CD14-positive monocyte (primary cell): ENCODE measurements at regions not wholly inside any gene's neighbourhood (a gene's known extent, or its start where the extent isn't known, plus 50 kb on each side); places are given as distances from the start of the nearest gene placed in this dataset. TPM values are rescaled to one million over a fixed set of nuclear protein-coding genes. Genes with fewer than 3 reads are reported as not detected.

Experiments
- DNase-seq, 3 donors: peaks; one replicate each; pipeline ENCODE4 v3.0.0-alpha.2; 2011 to 2022
- H2AFZ ChIP-seq: 2 replicates; pipeline ENCODE4 v1.6.0; 2012; ENCODE audit warnings: mild to moderate bottlenecking, low read depth, low read length, inconsistent platforms; ENCODE audit not compliant: insufficient read depth, poor library complexity, severe bottlenecking
- H3K27ac ChIP-seq, 2 donors: 1 replicate in 1 of 2; 2 replicates in 1 of 2; pipeline ENCODE4 v1.5.1; 2012 to 2013; ENCODE audit warnings: low read length in 2 of 2, control low read depth in 1 of 2, inconsistent platforms in 1 of 2, low read depth in 1 of 2, mild to moderate bottlenecking in 1 of 2
- H3K27me3 ChIP-seq, 2 donors: one replicate each; pipeline versions ENCODE4 v1.6.0 to v1.6.1; 2011 to 2013; ENCODE audit warnings: low read length in 2 of 2; ENCODE audit not compliant: control insufficient read depth in 2 of 2, insufficient read depth in 2 of 2
- H3K36me3 ChIP-seq, 2 donors: replicated peaks in 1 of 2; 1 replicate in 1 of 2; 2 replicates in 1 of 2; pipeline versions ENCODE4 v1.5.1 to v1.6.1; 2012 to 2013; ENCODE audit warnings: low read length in 2 of 2, control low read depth in 1 of 2, inconsistent platforms in 1 of 2, mild to moderate bottlenecking in 1 of 2; ENCODE audit not compliant: insufficient read depth in 2 of 2, control insufficient read depth in 1 of 2
- H3K4me1 ChIP-seq, 2 donors: 1 replicate in 1 of 2; 2 replicates in 1 of 2; pipeline versions ENCODE4 v1.5.1 to v1.6.1; 2012 to 2013; ENCODE audit warnings: low read length in 2 of 2, control low read depth in 1 of 2, inconsistent platforms in 1 of 2, mild to moderate bottlenecking in 1 of 2, moderate library complexity in 1 of 2; ENCODE audit not compliant: insufficient read depth in 2 of 2, control insufficient read depth in 1 of 2
- H3K4me2 ChIP-seq: replicated peaks from 2 replicates; pipeline ENCODE3; 2012; ENCODE audit warnings: low read length, moderate library complexity, mild to moderate bottlenecking; ENCODE audit not compliant: poor library complexity, severe bottlenecking; ENCODE audit errors: extremely low read depth
- H3K4me3 ChIP-seq, 3 experiments: fragments of 200-600 bp in 1 of 3; sonication (generic) in 1 of 3; replicated peaks in 1 of 3; 1 replicate in 2 of 3; 2 replicates in 1 of 3; pipeline ENCODE4 v1.5.1; 2011 to 2013; ENCODE audit warnings: low read length in 3 of 3, mild to moderate bottlenecking in 3 of 3, control low read depth in 2 of 3, low read depth in 2 of 3, inconsistent platforms in 1 of 3, moderate library complexity in 1 of 3
- H3K79me2 ChIP-seq: 2 replicates; pipeline ENCODE4 v1.6.0; 2012; ENCODE audit warnings: mild to moderate bottlenecking, control low read depth, inconsistent platforms, low read length, moderate library complexity; ENCODE audit not compliant: insufficient read depth
- H3K9ac ChIP-seq: 2 replicates; pipeline ENCODE4 v1.6.0; 2017; ENCODE audit warnings: low read length, mild to moderate bottlenecking; ENCODE audit not compliant: insufficient read depth, poor library complexity, severe bottlenecking
- H3K9me3 ChIP-seq, 2 donors: replicated peaks in 1 of 2; 1 replicate in 1 of 2; 2 replicates in 1 of 2; pipeline versions ENCODE4 v1.5.1 to v1.6.1; 2012 to 2013; ENCODE audit warnings: low read length in 2 of 2, control low read depth in 1 of 2; ENCODE audit not compliant: control insufficient read depth in 1 of 2, insufficient read depth in 1 of 2
- H4K20me1 ChIP-seq: 2 replicates; pipeline ENCODE4 v1.6.0; 2012; ENCODE audit warnings: mild to moderate bottlenecking, low read length, control low read depth, moderate library complexity; ENCODE audit not compliant: insufficient read depth
- H3K27ac Mint-ChIP-seq, 7 donors: one replicate each; pipeline ENCODE4 v1.8.0; 2020; ENCODE audit warnings: mild to moderate bottlenecking in 7 of 7, mixed read lengths in 7 of 7, moderate library complexity in 6 of 7, inconsistent platforms in 2 of 7
- H3K27me3 Mint-ChIP-seq, 3 donors: one replicate each; pipeline ENCODE4 v1.8.0; 2021 to 2022; ENCODE audit warnings: low read depth in 3 of 3, mild to moderate bottlenecking in 3 of 3, mixed read lengths in 3 of 3, moderate library complexity in 3 of 3, inconsistent platforms in 1 of 3
- H3K36me3 Mint-ChIP-seq, 2 donors: one replicate each; pipeline ENCODE4 v1.8.0; 2020; ENCODE audit warnings: mixed read lengths in 2 of 2, inconsistent platforms in 1 of 2, mild to moderate bottlenecking in 1 of 2
- H3K4me1 Mint-ChIP-seq: one replicate; pipeline ENCODE4 v1.8.0; 2020; ENCODE audit warnings: mild to moderate bottlenecking, mixed read lengths
- H3K4me3 Mint-ChIP-seq, 2 donors: one replicate each; pipeline ENCODE4 v1.8.0; 2020; ENCODE audit warnings: mild to moderate bottlenecking in 2 of 2, mixed read lengths in 2 of 2, moderate library complexity in 1 of 2
- H3K9me3 Mint-ChIP-seq, 7 donors: one replicate each; pipeline ENCODE4 v1.8.0; 2020 to 2022; ENCODE audit warnings: mixed read lengths in 7 of 7, mild to moderate bottlenecking in 6 of 7, moderate library complexity in 6 of 7, inconsistent platforms in 2 of 7
- WGBS: methylation state at CpG from one replicate; pipeline ENCODE4 v1.1.5; 2013; ENCODE audit warnings: missing lambda C conversion rate; ENCODE audit not compliant: insufficient coverage; 5-methylcytosine and 5-hydroxymethylcytosine counted together
- intact Hi-C, 2 donors: fragments of 100-400 bp; cut with micrococcal nuclease; formaldehyde crosslinking; loops; one replicate each; pipeline versions ENCODE4 v1.15.0 to v1.15.1; 2023
- small RNA-seq: library from RNA; depleted of rRNA; stranded (forward); fragments of <200 nt; gene quantifications from one replicate; pipeline ENCODE3, GENCODE V24; 2012; ENCODE audit warnings: low read depth; ENCODE audit not compliant: insufficient read length
- TF ChIP-seq, protein P1 (sequence below): fragments of 200-600 bp; IDR thresholded peaks from one replicate; pipeline ENCODE4 v1.8.0; 2022; ENCODE audit warnings: antibody characterized with exemption, mild to moderate bottlenecking

GRCh38 chr16:9695152-9695551 lies 487.1 kb downstream of the GRIN2A start:
- H4K20me1 ChIP-seq = no peaks in the 10 kb centered on the region
- no peak overlapping the region for H2AFZ ChIP-seq
- H3K9me3 ChIP-seq = no peaks in the 10 kb centered on the region
- no peaks in the 10 kb centered on the region for H3K4me1 Mint-ChIP-seq
- H3K27ac ChIP-seq = no peak overlapping the region
- 86% methylated on average over 3 of the region's 3 CpGs for WGBS
- H3K4me3 ChIP-seq = no peak overlapping the region
- H3K27ac Mint-ChIP-seq = no peak overlapping the region
- intact Hi-C loops = no loop called here
- H3K36me3 Mint-ChIP-seq = no peaks in the 10 kb centered on the region
- no peaks in the 10 kb centered on the region for H3K27me3 ChIP-seq
- TF ChIP-seq, protein P1, sequence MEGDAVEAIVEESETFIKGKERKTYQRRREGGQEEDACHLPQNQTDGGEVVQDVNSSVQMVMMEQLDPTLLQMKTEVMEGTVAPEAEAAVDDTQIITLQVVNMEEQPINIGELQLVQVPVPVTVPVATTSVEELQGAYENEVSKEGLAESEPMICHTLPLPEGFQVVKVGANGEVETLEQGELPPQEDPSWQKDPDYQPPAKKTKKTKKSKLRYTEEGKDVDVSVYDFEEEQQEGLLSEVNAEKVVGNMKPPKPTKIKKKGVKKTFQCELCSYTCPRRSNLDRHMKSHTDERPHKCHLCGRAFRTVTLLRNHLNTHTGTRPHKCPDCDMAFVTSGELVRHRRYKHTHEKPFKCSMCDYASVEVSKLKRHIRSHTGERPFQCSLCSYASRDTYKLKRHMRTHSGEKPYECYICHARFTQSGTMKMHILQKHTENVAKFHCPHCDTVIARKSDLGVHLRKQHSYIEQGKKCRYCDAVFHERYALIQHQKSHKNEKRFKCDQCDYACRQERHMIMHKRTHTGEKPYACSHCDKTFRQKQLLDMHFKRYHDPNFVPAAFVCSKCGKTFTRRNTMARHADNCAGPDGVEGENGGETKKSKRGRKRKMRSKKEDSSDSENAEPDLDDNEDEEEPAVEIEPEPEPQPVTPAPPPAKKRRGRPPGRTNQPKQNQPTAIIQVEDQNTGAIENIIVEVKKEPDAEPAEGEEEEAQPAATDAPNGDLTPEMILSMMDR = no peak
- DNase-seq = no peak
- peaks cover 0 to 2% (median 0%) of the 10 kb centered on the region in 7 donors for H3K9me3 Mint-ChIP-seq
- no peaks in the 10 kb centered on the region for H3K36me3 ChIP-seq
- H3K4me2 ChIP-seq = no peak overlapping the region
- H3K4me3 Mint-ChIP-seq = no peak overlapping the region
- no peaks in the 10 kb centered on the region for H3K79me2 ChIP-seq
- H3K4me1 ChIP-seq = no peaks in the 10 kb centered on the region
- no peak overlapping the region for H3K9ac ChIP-seq
- peaks cover 0 to 4% (median 2%) of the 10 kb centered on the region in 3 donors for H3K27me3 Mint-ChIP-seq

Small RNAs in the stretch of these regions (small RNA-seq; reads per million reads assigned to genes)
- not detected for gene RNA5SP403
- not detected for gene RNA5SP404
